CD4-positive, alpha-beta T cell treated with Interleukin-21 for 1 hour (primary cell): ENCODE measurements at regions not wholly inside any gene's neighbourhood (a gene's known extent, or its start where the extent isn't known, plus 50 kb on each side); places are given as distances from the start of the nearest gene placed in this dataset.
"Not testable (repeated sequence)": the region's sequence is repeated elsewhere in the genome, so short reads cannot be mapped to it uniquely, and the experiment has no call there.

ENCODE experiments used
- DNase-seq: peaks from one replicate; pipeline ENCODE4 v3.0.0-alpha.2; 2020

DNA sequence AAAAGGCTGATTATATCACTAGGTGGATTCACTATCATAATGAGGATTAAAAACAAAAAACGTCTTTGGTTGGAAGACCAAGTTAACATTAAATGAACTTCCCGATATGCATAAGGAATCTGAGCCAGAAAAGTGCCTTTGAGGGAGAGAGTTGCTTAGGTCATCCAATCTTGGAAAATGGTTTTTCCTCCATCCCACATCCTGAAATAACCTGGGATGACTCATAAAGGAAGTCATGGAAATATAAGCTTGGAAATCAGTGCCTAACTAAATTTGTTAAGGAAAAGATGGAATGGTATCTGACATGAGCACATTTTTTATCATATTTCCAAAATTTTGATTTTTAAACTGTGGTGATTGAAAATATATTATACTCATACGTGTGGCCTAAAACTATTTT is 66.0 kb downstream of the KBTBD8 start:
- DNase-seq: no peak

DNA sequence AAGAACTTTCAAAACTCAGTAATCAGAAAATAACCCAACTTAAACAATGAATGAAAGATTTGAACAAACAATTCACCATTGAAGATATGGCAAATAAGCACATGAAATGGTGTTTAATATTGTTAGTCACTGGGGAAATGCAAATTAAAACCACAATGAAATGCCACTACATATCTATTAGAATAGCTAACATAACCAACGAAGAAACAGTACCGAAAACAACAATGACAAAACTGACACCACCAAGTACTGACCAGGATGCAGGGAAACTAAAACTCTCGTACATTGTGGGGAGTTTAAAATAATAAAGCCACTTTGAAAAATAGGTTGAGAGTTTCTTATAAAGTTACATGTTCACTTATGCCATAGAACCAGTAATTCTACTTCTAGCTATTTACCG is 69.1 kb downstream of the KBTBD8 start:
- DNase-seq: no peak

DNA sequence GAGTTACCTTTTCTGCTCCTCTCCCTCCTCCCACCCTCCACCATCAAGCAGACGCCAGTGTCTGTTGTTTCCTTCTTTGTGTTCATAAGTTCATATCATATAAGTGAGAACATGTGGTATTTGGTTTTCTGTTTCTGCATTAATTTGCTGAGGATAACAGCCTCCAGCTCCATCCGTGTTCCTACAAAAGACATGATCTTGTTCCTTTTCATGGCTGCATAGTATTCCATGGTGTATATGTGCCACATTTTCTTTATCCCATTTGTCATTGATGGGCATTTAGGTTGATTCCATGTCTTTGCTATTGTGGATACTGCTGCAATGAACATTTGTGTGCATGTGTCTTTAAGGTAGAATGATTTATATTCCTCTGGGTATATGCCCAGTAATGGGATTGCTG is 74.5 kb downstream of the KBTBD8 start:
- DNase-seq: not testable (repeated sequence)

DNA sequence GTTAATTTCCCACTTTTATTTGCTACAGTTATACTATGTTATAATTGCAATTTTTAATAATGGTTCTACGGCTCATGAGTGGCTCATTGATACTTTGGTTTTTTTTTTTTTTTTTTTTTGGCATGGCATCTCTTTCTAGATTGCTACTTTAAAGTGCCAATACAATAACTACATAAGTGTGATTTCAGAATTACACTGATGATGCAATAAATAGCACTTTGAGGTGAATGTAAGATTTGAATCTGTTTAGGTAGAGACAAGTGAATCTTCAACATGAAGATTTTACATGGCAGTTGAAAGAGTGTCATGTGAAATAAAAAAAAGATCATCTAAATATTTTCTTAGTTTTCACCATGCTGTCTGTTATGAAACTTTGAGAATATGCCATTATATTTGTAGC is 75.7 kb downstream of the KBTBD8 start:
- DNase-seq: no peak

DNA sequence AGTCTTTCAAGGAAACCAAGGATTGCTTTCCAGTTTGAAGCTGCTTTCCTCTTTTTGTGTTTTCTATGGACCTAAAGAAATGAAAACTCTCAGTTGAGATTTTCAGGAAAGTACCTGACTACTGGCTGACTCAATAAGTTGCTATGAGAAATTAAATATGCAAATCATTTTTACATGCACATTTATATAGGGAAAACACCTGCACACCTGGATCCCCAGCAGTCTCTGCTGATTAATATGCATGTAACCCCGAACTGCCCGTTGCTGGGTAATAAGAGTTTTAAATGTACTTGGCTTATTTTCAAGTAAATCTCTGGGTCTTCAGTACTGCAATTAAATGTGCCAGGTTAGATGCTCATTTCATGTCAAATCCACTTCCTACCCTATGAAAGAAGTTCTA is 77.2 kb downstream of the KBTBD8 start:
- DNase-seq: no peak

DNA sequence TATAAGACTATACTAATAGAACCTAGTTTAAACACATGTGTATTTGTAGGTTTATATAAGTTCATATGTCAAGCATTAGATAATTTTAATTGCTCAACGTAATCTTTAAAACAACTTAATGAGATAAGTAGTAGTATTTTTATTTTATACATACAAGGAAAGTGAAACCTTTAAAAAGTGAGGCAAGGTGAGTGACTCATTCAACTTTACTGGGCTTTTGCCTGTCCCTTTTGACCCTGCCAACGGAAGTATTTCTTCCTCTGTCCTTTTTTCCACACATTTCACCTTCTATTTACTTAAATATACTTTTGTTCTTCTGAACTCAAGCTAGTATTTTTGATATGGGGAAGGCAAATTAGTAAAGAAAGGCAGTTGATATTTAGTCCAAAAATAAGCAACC is 78.5 kb downstream of the KBTBD8 start:
- no peak for DNase-seq

DNA sequence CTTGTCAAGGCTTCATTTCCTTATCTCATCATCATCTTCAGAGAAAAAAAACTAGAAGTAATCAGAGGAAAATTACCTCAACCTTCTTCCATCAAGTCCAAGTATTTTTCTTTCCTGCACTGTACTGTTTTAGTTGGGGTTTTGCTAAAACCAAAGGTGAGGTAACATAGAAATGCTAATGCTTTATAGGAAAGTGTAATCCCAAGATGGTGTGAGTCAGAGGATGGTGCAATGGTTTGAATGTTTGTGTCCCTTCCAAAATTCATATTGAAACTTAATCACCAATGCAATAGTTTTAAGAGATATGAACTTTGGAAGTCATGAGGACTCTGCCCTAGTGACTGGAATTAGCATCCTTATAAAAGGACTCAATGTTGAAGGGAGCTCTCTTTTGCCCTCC is 79.5 kb downstream of the KBTBD8 start:
- no peak for DNase-seq

DNA sequence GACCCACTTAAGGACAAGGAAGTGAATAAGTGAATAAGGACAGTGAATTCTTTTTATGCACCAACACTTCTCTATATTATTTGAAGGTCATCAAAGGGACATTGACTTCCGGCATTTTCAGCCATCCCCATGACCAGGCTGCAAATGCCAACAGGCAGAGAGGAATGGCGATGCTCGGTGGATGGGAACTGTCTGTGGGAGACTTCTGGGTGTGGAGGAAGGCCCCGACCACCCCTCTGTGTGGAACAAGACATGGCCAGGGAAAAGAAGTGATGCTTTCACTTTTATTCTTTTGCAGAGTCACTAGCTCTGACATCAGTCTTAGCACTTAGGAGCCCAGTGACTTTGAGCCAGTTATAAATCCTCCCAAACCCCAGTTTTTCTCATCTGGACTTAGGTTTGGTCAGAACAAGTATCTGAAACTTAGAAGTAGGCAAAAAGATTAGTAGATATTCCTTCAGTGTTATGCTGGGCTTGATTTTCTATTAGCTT is 84.5 kb downstream of the KBTBD8 start:
- no peak for DNase-seq

DNA sequence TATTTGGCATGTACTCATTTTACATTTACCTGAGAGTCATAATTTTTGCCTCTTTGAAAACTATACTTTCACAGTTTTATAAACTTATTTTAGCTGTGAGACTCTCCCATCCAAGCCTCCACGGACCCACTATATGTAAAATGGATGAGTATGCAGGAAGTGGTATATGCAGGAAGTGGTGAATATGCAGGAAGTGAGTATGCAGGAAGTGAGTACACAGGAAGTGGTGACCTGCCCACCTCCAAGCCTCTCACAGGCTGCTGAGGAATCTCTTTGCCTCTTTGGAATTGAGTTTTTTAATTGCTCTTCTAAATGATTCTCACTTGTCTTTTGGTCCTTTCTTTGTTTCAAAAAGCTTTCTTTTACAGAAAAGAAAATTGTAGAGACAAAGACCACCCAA is 85.2 kb downstream of the KBTBD8 start:
- DNase-seq: peak; percentile 64

DNA sequence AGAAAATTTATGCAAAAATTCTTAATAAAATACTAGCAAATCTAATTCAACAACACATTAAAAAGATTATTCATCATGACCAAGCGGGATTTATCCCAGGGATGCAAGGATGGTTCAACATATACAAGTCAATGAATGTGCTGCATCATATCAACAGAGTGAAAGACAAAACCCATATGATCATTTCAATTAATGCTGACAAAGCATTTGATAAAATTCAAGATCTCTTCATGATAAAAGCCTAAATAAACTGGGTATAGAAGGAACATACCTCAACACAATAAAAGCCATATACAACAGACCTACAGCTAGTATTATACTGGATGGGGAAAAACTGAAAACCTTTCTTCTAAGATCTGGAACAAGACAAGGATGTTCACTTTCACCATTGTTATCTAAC is 89.7 kb downstream of the KBTBD8 start:
- no peak for DNase-seq

DNA sequence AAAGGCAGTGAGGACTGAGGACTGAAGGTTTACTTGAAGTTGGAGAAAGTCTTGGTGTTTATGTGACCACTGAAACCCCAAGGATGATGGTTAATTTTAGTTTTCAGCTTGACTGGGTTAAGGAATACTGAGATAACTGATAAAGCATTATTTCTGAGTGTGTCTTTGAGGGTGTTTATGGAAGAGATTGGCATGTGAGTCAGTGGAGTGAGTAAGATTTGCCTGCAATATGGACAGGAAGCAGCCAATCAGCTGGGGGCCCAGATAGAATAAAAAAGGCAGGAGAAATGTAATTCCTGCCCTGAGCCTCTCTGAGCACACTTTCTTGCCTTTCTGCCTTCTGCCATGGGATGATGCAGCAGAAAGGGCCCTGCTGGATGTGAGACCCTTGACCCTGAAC is 92.4 kb downstream of the KBTBD8 start:
- DNase-seq: no peak

DNA sequence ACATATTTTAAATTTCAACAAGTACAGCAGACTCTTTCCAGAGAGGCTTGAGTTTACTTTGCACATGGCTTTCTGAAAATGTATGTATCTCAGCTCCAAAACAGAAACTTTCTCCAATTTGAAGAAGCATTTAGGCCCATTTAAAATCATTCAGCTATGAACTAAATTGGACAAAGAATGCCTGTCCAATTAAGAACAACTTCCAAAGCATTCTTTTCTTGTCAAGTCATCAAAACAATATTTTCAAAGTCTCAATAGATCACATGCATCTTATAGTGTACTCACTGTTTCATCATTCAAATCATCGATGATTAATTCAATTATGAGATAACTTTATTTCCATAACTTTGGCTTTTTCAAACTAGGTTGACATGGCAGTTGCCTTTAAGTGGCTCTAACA is 95.2 kb downstream of the KBTBD8 start:
- no peak for DNase-seq

DNA sequence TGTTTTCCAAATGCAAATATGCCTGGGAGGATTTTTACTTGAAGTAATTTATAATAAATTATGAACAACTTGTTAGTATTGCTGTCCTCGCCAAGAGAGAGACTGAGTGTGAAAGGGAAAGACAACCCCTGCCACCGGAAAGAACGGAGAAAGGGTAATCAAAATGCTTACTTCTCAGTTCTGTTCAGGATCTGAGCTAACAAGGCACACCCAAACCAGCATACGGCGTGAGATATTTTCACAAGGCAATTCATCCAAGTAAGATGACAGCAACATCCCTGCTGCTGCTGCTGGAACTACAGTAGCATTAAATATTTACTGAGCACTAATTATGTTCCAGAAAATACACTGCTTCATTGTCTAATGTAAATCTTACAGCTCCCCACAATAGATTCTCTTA is 96.1 kb downstream of the KBTBD8 start:
- DNase-seq: no peak

DNA sequence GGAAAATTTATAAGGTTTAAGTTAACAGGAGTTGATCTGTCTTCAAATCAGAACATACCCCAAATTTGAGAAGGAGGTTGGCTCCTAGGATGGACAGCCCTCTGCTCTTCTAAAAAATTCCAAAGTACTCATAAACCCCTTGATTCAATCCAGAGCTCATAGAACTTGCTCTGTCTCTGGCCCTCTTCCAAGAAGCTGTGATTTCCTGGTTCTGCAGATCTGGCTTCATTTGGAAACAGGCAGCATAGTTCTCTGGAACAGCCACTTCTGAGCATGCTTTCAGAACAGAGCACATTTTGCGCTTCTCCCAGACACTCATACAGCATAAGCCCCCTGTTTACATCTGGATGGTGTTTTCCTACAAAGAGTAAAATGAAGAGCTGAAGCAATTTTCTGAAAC is 96.7 kb downstream of the KBTBD8 start:
- DNase-seq: no peak

DNA sequence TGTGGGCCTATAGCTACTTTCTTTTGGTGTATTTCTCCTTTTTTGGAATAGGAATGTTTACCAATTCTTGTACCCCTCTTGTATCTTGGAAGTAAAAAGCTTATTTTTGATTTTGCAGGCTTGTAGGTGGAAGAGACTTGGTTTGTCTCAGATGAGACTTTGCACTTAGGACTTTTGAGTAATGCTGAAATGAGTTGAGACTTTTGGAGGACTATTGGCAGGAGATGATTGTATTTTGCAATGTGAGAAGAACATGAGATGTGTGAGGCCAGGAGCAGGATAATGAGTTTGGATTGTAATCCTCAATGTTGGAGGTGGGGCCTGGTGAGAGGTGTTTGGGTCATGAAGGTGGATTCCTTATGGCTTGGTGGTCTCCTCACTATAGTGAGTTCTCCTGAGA is 106.3 kb downstream of the KBTBD8 start:
- no peak for DNase-seq

DNA sequence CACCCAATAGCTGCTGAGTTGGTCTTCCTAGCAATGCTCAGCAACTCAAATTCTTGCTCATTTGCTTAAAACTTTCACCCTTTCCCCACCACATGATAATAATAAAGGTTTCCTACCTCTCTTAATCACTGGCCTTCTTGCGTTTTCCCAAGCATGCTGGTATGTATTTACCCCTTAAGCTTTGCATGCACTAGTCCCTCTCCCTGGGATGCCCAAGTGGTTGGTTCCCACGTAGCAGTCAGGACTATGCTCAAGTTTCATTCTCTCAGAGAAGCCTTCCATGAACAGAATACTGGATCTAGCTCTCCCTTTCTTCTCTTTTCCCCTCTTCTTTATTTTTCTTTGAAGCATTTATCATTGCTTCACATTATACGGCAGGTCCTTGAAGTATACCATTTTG is 108.8 kb downstream of the KBTBD8 start:
- DNase-seq: no peak

DNA sequence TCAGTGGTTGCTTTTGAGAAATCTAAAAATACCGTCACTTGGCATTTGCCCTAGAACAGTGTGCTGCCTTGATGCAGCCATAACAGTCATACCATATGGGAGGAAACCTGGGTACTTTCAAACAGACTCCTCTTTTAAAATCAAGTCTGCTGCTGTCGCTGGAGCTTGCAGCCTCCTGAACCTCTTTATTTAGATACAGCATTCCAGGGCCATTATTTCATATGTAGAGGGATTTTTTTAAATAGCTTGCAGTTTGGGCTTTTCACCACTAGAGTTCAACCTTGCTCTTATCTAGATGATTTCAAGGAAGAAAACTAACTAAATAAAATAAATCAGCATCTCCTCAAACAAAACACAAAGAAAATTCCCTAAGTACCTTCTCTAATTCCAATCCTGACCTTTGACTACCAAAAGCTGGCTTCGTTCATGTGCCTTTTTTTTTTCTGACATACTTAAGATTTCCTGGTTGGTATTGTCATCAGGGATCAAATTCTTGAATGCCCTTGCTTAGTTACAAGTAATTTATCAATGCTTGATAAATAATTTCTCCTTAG is 111.6 kb downstream of the KBTBD8 start:
- DNase-seq: peak; percentile 4

DNA sequence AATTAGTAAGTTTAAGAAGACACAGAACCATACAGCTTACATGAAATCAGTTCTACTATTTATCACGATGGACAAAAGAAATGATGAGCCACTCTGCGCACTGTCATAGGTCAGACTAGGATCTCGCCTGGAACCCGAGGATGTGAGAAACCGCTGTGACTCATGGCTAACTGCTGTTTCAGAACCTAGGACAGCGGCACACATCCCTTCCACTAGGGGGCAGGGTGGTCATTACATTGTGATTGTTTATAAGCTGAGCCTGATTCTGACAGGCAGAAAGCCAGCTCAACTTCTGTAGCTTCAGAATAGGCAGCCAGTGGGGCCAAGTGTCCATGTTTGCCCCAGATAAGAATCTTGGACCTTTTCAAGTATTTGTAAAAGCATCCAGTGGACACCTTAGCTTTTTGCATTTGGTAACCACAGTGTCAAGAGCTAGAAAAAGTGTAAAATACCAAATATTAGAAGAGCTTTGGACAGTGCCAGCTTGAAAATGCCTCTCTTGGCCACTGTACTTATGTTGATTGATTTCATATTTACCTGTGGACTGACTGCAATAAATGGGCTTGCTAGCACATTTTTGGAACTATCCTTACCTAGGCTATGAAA is 115.8 kb downstream of the KBTBD8 start:
- peak; percentile 72 for DNase-seq

DNA sequence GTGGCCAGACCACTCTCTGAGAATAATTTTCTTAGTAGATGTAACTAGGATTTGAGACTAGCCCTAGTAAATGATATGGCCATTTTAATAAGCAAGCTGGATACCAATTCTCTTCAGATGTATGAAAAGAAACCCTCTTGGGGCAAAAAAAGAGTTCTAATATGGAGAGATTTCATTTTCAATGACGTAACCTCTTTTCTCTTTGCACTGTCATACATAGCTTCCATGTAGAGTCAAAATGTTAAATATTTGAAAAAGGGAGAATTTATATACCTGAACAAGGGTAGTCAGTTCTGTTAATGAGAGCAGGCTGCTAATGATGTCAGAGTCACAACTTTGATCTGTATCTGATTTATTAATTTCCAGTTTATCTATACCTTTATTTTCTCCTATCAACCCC is 120.0 kb downstream of the KBTBD8 start:
- no peak for DNase-seq

DNA sequence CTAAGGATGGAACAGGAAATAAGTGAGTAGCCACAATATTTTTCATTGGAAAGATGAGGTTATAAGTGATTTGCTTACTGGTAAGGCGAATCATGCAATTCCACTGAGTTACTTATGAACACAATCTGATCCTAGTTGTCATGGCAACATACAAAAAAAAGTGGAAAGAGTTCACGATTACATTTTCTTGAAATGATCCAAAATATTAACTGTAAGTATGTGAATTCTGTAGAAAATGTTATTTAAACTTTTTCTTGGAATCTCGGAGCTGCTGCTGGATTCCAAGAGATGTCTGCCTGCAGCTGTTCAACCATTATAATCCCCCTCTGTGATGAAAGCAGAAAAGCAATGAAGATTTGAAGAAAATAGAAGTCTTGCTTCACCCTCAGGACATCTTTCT is 120.5 kb downstream of the KBTBD8 start:
- DNase-seq: no peak

DNA sequence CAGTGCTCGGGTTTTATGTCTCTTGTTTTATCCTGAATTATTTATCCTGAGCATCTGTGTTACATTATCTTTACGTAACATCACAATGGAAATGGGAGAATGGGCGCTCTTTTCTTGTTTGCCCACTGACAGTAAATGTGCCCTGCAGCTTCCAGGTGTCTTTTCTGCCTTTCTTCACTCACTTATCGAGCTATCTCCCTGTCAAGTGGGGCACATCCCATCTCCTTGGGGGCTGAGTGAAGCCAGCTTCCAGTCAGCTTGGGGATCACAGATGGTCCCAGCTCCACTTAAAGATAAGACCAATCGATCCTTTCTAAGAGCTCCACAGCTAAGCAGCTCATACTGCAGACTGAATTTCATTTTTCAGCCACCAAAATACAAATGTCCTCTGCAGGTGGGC is 125.8 kb downstream of the KBTBD8 start:
- DNase-seq: no peak

DNA sequence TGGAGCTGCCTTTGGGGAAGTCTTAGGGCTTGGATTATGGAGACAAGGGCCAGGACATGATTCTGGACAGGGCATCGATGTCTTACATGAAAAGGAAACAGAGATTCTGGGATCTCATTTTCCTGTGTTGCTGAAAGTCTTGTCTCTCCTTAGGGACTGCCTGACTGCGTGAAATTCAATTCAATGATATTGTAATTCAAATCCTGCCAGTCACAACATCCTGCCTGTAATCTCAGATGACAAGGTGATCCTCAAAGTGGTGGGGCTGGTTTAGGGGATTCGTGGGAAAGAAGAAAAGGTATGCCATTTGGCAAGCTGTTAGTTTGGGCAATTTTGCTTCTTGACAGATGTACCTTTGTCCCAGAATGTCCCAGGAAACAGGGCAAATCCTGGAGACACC is 129.1 kb downstream of the KBTBD8 start:
- no peak for DNase-seq

DNA sequence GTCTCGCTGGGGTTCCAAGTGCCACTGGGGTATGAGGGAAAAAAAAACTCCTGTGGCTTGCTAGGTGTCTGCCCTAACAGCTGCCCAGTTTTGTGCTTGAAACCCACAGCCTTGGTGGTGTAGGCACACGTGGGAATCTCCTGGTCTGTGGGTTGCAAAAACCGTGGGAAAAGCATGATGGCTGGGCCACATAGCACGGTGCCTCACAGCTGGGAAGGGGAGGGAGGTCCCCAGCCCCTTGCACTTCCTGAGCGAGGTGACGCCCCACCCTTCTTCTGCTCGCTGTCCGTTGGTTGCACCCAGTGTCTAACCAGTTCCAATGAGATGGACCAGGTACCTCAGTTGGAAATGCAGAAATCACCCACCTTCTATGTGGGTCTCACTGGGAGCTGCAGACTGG is 144.3 kb downstream of the KBTBD8 start:
- no peak for DNase-seq

DNA sequence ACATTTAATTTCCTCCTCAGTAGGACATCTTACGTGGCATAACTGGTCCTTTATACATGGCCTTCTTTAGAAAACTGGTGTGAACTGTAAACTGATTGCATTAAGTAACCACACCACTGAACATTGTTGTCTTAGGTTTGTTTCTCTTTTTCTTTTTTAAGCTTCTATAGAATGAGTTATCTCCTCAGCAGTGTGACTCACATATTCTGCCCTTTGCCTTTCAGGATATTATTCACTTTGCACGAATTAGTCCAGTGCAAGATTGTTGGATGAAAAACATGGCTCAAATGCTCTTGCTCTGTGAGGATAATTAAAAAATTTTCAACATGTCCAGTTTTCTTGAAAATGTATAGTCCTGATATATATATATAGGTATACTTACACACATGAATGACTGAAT is 147.6 kb downstream of the KBTBD8 start:
- no peak for DNase-seq

DNA sequence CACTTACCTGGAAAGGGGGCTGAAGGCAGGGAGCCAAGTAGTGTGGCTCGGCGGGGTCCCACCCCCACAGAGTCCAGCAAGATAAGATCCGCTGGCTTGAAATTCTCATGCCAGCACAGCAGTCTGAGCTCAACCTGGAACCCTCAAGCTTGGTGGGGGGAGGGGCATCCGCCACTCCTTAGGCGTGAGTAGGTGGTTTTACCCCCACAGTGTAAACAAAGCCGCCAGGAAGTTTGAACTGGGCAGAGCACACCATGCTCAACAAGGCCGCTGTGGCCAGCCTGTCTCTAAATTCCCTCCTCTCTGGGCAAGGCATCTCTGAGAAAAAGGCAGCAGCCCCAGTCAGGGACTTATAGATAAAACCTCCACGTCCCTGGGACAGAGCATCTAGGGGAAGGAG is 156.3 kb downstream of the KBTBD8 start:
- DNase-seq: no peak
